Liver (tissue), 8 donors: ENCODE measurements at regions not wholly inside any gene's neighbourhood (a gene's known extent, or its start where the extent isn't known, plus 50 kb on each side); places are given as distances from the start of the nearest gene placed in this dataset.

Source experiments
- DNase-seq: peaks from one replicate; pipeline ENCODE4 v3.0.0-alpha.2; 2017; ENCODE audit warnings: low spot score
- H3K27ac ChIP-seq, 2 donors: one replicate each; pipeline ENCODE4 v1.7.0; 2013; ENCODE audit warnings: inconsistent platforms in 2 of 2, low read length in 2 of 2, control low read depth in 1 of 2, low read depth in 1 of 2, mild to moderate bottlenecking in 1 of 2
- H3K27me3 ChIP-seq, 4 donors: one replicate each; pipeline versions ENCODE4 v1.6.1 to v1.7.0; 2013; ENCODE audit warnings: low read length in 3 of 4, inconsistent platforms in 1 of 4, mild to moderate bottlenecking in 1 of 4, moderate library complexity in 1 of 4; ENCODE audit not compliant: control insufficient read depth in 4 of 4, insufficient read depth in 4 of 4
- H3K36me3 ChIP-seq, 4 donors: one replicate each; pipeline versions ENCODE4 v1.6.1 to v1.7.0; 2013; ENCODE audit warnings: low read length in 3 of 4, mild to moderate bottlenecking in 3 of 4, low read depth in 1 of 4, moderate library complexity in 1 of 4; ENCODE audit not compliant: control insufficient read depth in 4 of 4, insufficient read depth in 3 of 4
- H3K4me1 ChIP-seq, 4 donors: one replicate each; pipeline versions ENCODE4 v1.6.1 to v1.7.0; 2013; ENCODE audit warnings: low read length in 3 of 4, mild to moderate bottlenecking in 3 of 4, moderate library complexity in 1 of 4; ENCODE audit not compliant: control insufficient read depth in 4 of 4, insufficient read depth in 4 of 4
- H3K4me3 ChIP-seq, 3 donors: one replicate each; pipeline versions ENCODE4 v1.6.1 to v1.7.0; 2013; ENCODE audit warnings: low read length in 3 of 3, control low read depth in 1 of 3, low read depth in 1 of 3, mild to moderate bottlenecking in 1 of 3
- H3K9ac ChIP-seq, 2 donors: one replicate each; pipeline ENCODE4 v1.7.0; 2013; ENCODE audit warnings: low read length in 2 of 2, mild to moderate bottlenecking in 2 of 2, moderate library complexity in 2 of 2, control low read depth in 1 of 2, low read depth in 1 of 2
- H3K9me3 ChIP-seq, 4 donors: one replicate each; pipeline versions ENCODE4 v1.6.1 to v1.7.0; 2013; ENCODE audit warnings: low read length in 3 of 4; ENCODE audit not compliant: control insufficient read depth in 4 of 4
- FOXA1 ChIP-seq: IDR thresholded peaks from 2 replicates; pipeline ENCODE4 v1.6.1; 2016; ENCODE audit warnings: antibody characterized with exemption
- FOXA2 ChIP-seq: IDR thresholded peaks from 2 replicates; pipeline ENCODE4 v1.6.1; 2016; ENCODE audit warnings: antibody characterized with exemption
- HNF4A ChIP-seq, 2 donors: conservative IDR thresholded peaks; 2 replicates each; pipeline ENCODE4 v1.6.1; 2016; ENCODE audit warnings: antibody characterized with exemption in 2 of 2, mild to moderate bottlenecking in 2 of 2
- HNF4G ChIP-seq: IDR thresholded peaks from 2 replicates; pipeline ENCODE4 v1.6.1; 2016; ENCODE audit warnings: antibody characterized with exemption
- JUND ChIP-seq, 2 donors: IDR thresholded peaks; 2 replicates each; pipeline ENCODE4 v1.6.1; 2016; ENCODE audit warnings: antibody characterized with exemption in 2 of 2
- RAD21 ChIP-seq, 2 donors: IDR thresholded peaks; 2 replicates each; pipeline ENCODE4 v1.6.1; 2016; ENCODE audit warnings: antibody characterized with exemption in 2 of 2, mild to moderate bottlenecking in 2 of 2
- REST ChIP-seq: IDR thresholded peaks from 2 replicates; pipeline ENCODE4 v1.6.1; 2016; ENCODE audit warnings: antibody characterized with exemption, mild to moderate bottlenecking
- RXRA ChIP-seq, 2 donors: IDR thresholded peaks; 2 replicates each; pipeline ENCODE4 v1.6.1; 2017 to 2018; ENCODE audit warnings: antibody characterized with exemption in 2 of 2, mild to moderate bottlenecking in 1 of 2
- SP1 ChIP-seq: IDR thresholded peaks from 2 replicates; pipeline ENCODE4 v1.6.1; 2018; ENCODE audit warnings: antibody characterized with exemption, mild to moderate bottlenecking
- TAF1 ChIP-seq: conservative IDR thresholded peaks from 2 replicates; pipeline ENCODE4 v1.6.1; 2016; ENCODE audit warnings: antibody characterized with exemption, mild to moderate bottlenecking
- WGBS: extraction: QIAGEN DNeasy Blood & Tissue Kit; methylation state at CpG from one replicate; pipeline ENCODE4 v1.1.7; 2013; 5-methylcytosine and 5-hydroxymethylcytosine counted together
- TF ChIP-seq, protein P1 (sequence below): fragments of 150-350 bp; IDR thresholded peaks from 2 replicates; pipeline ENCODE4 v1.5.1; 2017; ENCODE audit warnings: improper control_type of control experiment, low read depth, low read length; ENCODE audit not compliant: missing input control
- TF ChIP-seq, protein P2 (sequence below): IDR thresholded peaks from 2 replicates; pipeline ENCODE4 v1.6.1; 2016; ENCODE audit warnings: antibody characterized with exemption
- TF ChIP-seq, protein P3 (sequence below): IDR thresholded peaks from 2 replicates; pipeline ENCODE4 v1.6.1; 2016; ENCODE audit warnings: antibody characterized with exemption
- donor health status: healthy.
- donor health status: healthy.
- donor health status: healthy.
- donor health status: healthy.
- donor health status: healthy.

GRCh38 chr1:157272264-157272663 lies 134.1 kb upstream of the ETV3 start (continued):
- TF ChIP-seq REST (no peak), RAD21 (IDR thresholded peaks at IDR 0.05) (no peak), FOXA1 (no peak)

- H3K9ac ChIP-seq: no peak overlapping the region
- no peaks in the 10 kb centered on the region for H3K27me3 ChIP-seq
- no peaks in the 10 kb centered on the region for H3K9me3 ChIP-seq
- TF ChIP-seq JUND (IDR thresholded peaks at IDR 0.05) (no peak), FOXA1 (no peak), RXRA (IDR thresholded peaks at IDR 0.05) (no peak), HNF4G (no peak), HNF4A (conservative IDR thresholded peaks at IDR 0.05) (no peak)
- TF ChIP-seq, protein P1, sequence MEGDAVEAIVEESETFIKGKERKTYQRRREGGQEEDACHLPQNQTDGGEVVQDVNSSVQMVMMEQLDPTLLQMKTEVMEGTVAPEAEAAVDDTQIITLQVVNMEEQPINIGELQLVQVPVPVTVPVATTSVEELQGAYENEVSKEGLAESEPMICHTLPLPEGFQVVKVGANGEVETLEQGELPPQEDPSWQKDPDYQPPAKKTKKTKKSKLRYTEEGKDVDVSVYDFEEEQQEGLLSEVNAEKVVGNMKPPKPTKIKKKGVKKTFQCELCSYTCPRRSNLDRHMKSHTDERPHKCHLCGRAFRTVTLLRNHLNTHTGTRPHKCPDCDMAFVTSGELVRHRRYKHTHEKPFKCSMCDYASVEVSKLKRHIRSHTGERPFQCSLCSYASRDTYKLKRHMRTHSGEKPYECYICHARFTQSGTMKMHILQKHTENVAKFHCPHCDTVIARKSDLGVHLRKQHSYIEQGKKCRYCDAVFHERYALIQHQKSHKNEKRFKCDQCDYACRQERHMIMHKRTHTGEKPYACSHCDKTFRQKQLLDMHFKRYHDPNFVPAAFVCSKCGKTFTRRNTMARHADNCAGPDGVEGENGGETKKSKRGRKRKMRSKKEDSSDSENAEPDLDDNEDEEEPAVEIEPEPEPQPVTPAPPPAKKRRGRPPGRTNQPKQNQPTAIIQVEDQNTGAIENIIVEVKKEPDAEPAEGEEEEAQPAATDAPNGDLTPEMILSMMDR: no peak
- WGBS: 93% methylated on average over 4 of the region's 4 CpGs
- no peak overlapping the region for H3K27ac ChIP-seq
- H3K4me3 ChIP-seq: no peak overlapping the region
- peak; percentile 29 for DNase-seq
- no peaks in the 10 kb centered on the region for H3K4me1 ChIP-seq
- H3K36me3 ChIP-seq: no peaks in the 10 kb centered on the region
Observed at GRCh38 chr1:157270705-157271274, 132.6 kb upstream of the ETV3 start.

DNA sequence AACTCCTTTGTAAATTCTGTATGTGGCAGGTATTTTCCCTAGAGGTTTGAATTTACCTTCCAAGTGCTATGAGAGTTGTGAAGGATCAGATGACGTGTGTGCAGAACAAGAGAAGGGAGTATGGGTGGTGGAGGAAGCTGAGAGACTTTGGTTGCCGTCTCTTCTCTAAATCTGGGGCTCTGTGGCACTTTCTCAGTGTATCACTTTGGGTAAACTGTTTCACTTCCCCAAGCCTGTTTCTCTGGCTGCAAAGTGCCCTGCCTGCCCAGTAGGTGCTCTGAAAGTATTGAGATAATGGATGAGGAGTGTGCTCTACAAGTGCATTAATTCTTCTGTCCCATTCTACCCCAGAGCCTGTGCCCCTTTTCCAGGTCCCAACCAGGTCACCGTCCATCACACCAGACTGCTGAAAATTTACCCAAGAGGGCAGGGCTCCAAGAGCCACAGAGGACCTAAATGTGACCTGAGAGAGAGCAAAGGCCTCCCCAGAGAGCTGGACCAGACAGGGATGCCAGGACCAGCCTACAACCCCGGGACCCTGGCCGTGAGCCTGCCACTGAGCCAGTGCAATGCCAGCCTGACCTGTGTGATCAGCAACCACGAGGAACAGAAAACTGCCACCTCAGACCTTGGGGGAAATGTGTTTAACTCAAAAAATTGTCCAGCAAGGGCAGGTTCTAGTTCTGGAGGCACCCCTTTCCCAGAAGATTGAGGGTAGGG lies 131.6 kb upstream of the ETV3 start:
- DNase-seq: peak; percentile 14
- Histone ChIP-seq H3K4me3 (no peak overlapping the region), H3K9me3 (no peaks in the 10 kb centered on the region), H3K4me1 (no peaks in the 10 kb centered on the region), H3K36me3 (no peaks in the 10 kb centered on the region), H3K27ac (no peak overlapping the region), H3K9ac (no peak overlapping the region), H3K27me3 (no peaks in the 10 kb centered on the region)
- 64% methylated on average over 6 of the region's 6 CpGs for WGBS
- TF ChIP-seq HNF4G (no peak), REST (no peak), TAF1 (no peak), FOXA2 (no peak), RXRA (IDR thresholded peaks at IDR 0.05) (no peak), SP1 (no peak)
- TF ChIP-seq, protein P2, sequence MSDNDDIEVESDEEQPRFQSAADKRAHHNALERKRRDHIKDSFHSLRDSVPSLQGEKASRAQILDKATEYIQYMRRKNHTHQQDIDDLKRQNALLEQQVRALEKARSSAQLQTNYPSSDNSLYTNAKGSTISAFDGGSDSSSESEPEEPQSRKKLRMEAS: no peak
- TF ChIP-seq, protein P3, sequence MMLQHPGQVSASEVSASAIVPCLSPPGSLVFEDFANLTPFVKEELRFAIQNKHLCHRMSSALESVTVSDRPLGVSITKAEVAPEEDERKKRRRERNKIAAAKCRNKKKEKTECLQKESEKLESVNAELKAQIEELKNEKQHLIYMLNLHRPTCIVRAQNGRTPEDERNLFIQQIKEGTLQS: no peak
